Uterus (tissue), 2 donors: ENCODE measurements at regions not wholly inside any gene's neighbourhood (a gene's known extent, or its start where the extent isn't known, plus 50 kb on each side); places are given as distances from the start of the nearest gene placed in this dataset.

Source experiments
- POLR2A ChIP-seq, 2 donors: fragments of 450-650 bp; IDR thresholded peaks; one replicate each; pipeline ENCODE4 v1.6.1; 2016; ENCODE audit warnings: antibody characterized with exemption in 2 of 2, mild to moderate bottlenecking in 1 of 2, moderate library complexity in 1 of 2
- TF ChIP-seq, protein P1 (sequence below), 4 experiments: fragments of 200-600 bp in 2 of 4; fragments of 450-650 bp in 2 of 4; sonication (generic) in 2 of 4; IDR thresholded peaks; one replicate each; pipeline ENCODE4 v1.5.1; 2016 to 2019; ENCODE audit warnings: antibody characterized with exemption in 4 of 4, mild to moderate bottlenecking in 2 of 4, moderate library complexity in 1 of 4

DNA sequence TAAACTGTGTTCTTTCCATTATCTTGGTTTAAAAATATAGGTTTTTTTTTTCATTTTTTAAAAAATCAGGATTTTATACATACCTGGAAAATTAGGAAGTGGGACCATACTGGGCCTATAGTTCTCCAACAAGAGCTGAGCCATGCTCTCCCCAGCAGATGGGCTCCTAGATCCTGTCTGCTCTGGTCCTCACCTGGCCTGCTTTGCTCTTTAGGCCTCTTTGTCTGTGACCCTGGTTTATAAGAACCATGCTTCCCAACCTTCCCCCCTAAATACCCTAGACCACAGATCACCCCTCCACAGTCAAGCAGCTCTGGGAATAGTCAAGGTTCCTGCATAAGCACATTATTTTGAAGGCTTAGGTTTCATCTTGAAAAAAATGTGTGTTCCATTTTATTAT lies 185.0 kb upstream of the TSHZ3 start:
- TF ChIP-seq, protein P1, sequence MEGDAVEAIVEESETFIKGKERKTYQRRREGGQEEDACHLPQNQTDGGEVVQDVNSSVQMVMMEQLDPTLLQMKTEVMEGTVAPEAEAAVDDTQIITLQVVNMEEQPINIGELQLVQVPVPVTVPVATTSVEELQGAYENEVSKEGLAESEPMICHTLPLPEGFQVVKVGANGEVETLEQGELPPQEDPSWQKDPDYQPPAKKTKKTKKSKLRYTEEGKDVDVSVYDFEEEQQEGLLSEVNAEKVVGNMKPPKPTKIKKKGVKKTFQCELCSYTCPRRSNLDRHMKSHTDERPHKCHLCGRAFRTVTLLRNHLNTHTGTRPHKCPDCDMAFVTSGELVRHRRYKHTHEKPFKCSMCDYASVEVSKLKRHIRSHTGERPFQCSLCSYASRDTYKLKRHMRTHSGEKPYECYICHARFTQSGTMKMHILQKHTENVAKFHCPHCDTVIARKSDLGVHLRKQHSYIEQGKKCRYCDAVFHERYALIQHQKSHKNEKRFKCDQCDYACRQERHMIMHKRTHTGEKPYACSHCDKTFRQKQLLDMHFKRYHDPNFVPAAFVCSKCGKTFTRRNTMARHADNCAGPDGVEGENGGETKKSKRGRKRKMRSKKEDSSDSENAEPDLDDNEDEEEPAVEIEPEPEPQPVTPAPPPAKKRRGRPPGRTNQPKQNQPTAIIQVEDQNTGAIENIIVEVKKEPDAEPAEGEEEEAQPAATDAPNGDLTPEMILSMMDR (IDR thresholded peaks at IDR 0.05): no peak
- no peak for TF ChIP-seq POLR2A (IDR thresholded peaks at IDR 0.05)
